Panc1 (cell line): ENCODE measurements at regions not wholly inside any gene's neighbourhood (a gene's known extent, or its start where the extent isn't known, plus 50 kb on each side); places are given as distances from the start of the nearest gene placed in this dataset.

Experiments used
- ATAC-seq: fragments of 200-7000 bp; cut with Tn5 transposase; 2 replicates; pipeline ENCODE4 v1.9.1; 2020; ENCODE audit warnings: mild to moderate bottlenecking, moderate library complexity
- BruUV-seq: library from RNA; stranded (reverse); fragments of 400-500 nt; replicated peaks from 2 replicates; lab custom pipeline; 2021; lab: Mats Ljungman, UMichigan
- CTCF ChIA-PET: fragments of 300-600 bp; sonication (Branson Sonifier 250); formaldehyde crosslinking; loops from one replicate; lab custom pipeline; 2022; ENCODE audit warnings: antibody characterized with exemption; lab: Charles Lee
- POLR2A ChIA-PET: fragments of 300-600 bp; sonication (Branson Sonifier 250); formaldehyde crosslinking; loops from one replicate; lab custom pipeline; 2022; ENCODE audit warnings: antibody characterized with exemption; lab: Charles Lee
- DNase-seq: peaks from one replicate; pipeline ENCODE4 v3.0.0-alpha.2; 2010; ENCODE audit warnings: low read depth, low spot score
- H3K27ac ChIP-seq: 2 replicates; pipeline ENCODE4 v1.5.1; 2011; ENCODE audit warnings: mild to moderate bottlenecking, low read length, inconsistent platforms
- H3K27me3 ChIP-seq: fragments of 200-500 bp; sonication (Bioruptor generic); 2 replicates; pipeline ENCODE4 v1.6.0; 2014; ENCODE audit warnings: low read length, inconsistent platforms; ENCODE audit not compliant: control insufficient read depth, insufficient read depth
- H3K36me3 ChIP-seq: fragments of 200-500 bp; sonication (Bioruptor generic); 2 replicates; pipeline ENCODE4 v1.5.1; 2014; ENCODE audit warnings: inconsistent platforms, mild to moderate bottlenecking, low read length, moderate library complexity; ENCODE audit not compliant: control insufficient read depth, insufficient read depth
- H3K4me1 ChIP-seq: 2 replicates; pipeline ENCODE4 v1.5.1; 2011; ENCODE audit warnings: inconsistent platforms, mild to moderate bottlenecking, low read length, moderate library complexity; ENCODE audit not compliant: control insufficient read depth, insufficient read depth
- H3K4me3 ChIP-seq, 2 experiments: 2 replicates each; pipeline ENCODE4 v1.5.1; 2011 to 2012; ENCODE audit warnings: low read depth in 2 of 2, low read length in 2 of 2, mild to moderate bottlenecking in 2 of 2, inconsistent platforms in 1 of 2, moderate library complexity in 1 of 2
- H3K9me3 ChIP-seq: fragments of 200-500 bp; sonication (Bioruptor generic); 2 replicates; pipeline ENCODE4 v1.5.1; 2014; ENCODE audit warnings: low read depth, mild to moderate bottlenecking, inconsistent platforms, low read length, moderate library complexity; ENCODE audit not compliant: control insufficient read depth, insufficient read depth
- POLR2AphosphoS5 ChIP-seq: IDR thresholded peaks from 2 replicates; pipeline ENCODE4 v1.6.1; 2012; ENCODE audit warnings: mild to moderate bottlenecking, low read depth, low read length, moderate library complexity
- REST ChIP-seq, 2 experiments: IDR thresholded peaks; 2 replicates each; pipeline ENCODE4 v1.6.1; 2011 to 2012; ENCODE audit warnings: low read depth in 2 of 2, control low read depth in 1 of 2, low read length in 1 of 2, mild to moderate bottlenecking in 1 of 2, moderate library complexity in 1 of 2; ENCODE audit not compliant: insufficient read depth in 1 of 2
- SIN3A ChIP-seq: IDR thresholded peaks from 2 replicates; pipeline ENCODE4 v1.6.1; 2012; ENCODE audit warnings: low read depth, mild to moderate bottlenecking, low read length, moderate library complexity, borderline replicate concordance; ENCODE audit not compliant: insufficient read depth
- TCF7L2 ChIP-seq: IDR thresholded peaks from 2 replicates; pipeline ENCODE4 v1.6.1; 2011; ENCODE audit warnings: mild to moderate bottlenecking, low read depth, low read length, inconsistent platforms
- in situ Hi-C: cut with HindIII; loops from 2 replicates; pipeline ENCODE4 v1.10.0; 2016; ENCODE audit warnings: low sequenced_read_pairs, low pct_unique_long_range_greater_than_20kb
- intact Hi-C: fragments of 100-400 bp; cut with micrococcal nuclease; formaldehyde crosslinking; loops from one replicate; pipeline ENCODE4 v1.10.0; 2022; ENCODE audit not compliant: unreplicated experiment
- TF ChIP-seq, protein P1 (sequence below): fragments of 450-650 bp; IDR thresholded peaks from 2 replicates; pipeline ENCODE4 v1.5.1; 2017; ENCODE audit warnings: mild to moderate bottlenecking

DNA sequence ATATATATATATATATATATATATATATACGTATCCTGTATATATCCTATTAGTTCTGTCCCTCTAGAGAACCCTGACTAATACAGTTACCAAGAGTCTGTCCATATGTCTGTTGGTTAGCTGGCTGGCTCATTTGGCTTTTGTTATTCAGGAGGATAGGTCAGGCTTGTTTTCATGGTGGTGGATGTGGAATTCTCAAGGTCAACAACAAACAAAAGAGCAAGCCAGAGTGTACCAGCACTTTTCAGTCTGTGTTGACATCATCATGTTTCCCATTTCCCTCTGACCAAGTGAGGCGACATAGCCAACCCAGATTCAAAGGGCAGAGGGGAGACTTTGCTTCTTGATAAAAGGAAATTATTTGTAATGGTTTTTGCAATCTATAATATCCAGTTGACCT lies 88.5 kb upstream of the PTCHD4 start:
- ATAC-seq, result no peak
- in situ Hi-C loops, result no loop called here

DNA sequence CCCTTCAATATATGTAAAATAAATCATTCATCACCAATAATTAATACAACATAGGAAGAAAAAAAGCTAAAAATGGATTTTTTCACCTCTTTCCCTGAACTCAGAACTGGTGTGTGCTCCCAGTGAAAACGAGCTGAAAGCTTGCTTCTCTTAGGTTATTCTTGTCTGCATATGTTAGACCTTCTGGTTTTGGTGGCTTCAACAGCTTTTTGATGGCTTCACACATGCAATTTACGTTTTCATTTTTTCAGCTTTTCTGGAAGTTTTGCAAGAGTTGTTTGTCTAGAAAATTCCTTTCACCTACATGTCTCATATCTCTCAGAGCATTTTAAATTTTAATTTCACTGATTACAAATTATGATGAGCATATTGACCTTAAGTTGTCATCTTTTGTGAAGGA lies 86.9 kb upstream of the PTCHD4 start:
- Histone ChIP-seq H3K27me3 (no peaks in the 10 kb centered on the region), H3K27ac (no peak overlapping the region), H3K4me1 (no peaks in the 10 kb centered on the region), H3K9me3 (no peaks in the 10 kb centered on the region), H3K4me3 (no peak overlapping the region), H3K36me3 (no peaks in the 10 kb centered on the region)
- CTCF ChIA-PET, result no interaction called here
- in situ Hi-C loops, result no loop called here
- intact Hi-C loops, result no loop called here
- POLR2A ChIA-PET, result no interaction called here
- DNase-seq (no peak), ATAC-seq (no peak)
- TF ChIP-seq TCF7L2 (no peak), REST (IDR thresholded peaks at IDR 0.05; ENCODE audit: insufficient read depth in 1 of 2, low read depth in 2 of 2, low read length in 1 of 2) (no peak), POLR2AphosphoS5 (no peak), SIN3A (no peak)
- TF ChIP-seq, protein P1, sequence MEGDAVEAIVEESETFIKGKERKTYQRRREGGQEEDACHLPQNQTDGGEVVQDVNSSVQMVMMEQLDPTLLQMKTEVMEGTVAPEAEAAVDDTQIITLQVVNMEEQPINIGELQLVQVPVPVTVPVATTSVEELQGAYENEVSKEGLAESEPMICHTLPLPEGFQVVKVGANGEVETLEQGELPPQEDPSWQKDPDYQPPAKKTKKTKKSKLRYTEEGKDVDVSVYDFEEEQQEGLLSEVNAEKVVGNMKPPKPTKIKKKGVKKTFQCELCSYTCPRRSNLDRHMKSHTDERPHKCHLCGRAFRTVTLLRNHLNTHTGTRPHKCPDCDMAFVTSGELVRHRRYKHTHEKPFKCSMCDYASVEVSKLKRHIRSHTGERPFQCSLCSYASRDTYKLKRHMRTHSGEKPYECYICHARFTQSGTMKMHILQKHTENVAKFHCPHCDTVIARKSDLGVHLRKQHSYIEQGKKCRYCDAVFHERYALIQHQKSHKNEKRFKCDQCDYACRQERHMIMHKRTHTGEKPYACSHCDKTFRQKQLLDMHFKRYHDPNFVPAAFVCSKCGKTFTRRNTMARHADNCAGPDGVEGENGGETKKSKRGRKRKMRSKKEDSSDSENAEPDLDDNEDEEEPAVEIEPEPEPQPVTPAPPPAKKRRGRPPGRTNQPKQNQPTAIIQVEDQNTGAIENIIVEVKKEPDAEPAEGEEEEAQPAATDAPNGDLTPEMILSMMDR, result no peak
- BruUV-seq, result no TSS peak

More for the DNA sequence above, 88.5 kb upstream of the PTCHD4 start:
- DNase-seq, result no peak
- Histone ChIP-seq H3K4me1 (no peaks in the 10 kb centered on the region), H3K4me3 (no peak overlapping the region), H3K27ac (no peak overlapping the region), H3K36me3 (no peaks in the 10 kb centered on the region), H3K9me3 (no peaks in the 10 kb centered on the region), H3K27me3 (no peaks in the 10 kb centered on the region)
- BruUV-seq, result no TSS peak
- ChIA-PET CTCF (no interaction called here), POLR2A (no interaction called here)
- TF ChIP-seq SIN3A (no peak), REST (IDR thresholded peaks at IDR 0.05; ENCODE audit: insufficient read depth in 1 of 2, low read depth in 2 of 2, low read length in 1 of 2) (no peak), POLR2AphosphoS5 (no peak)
- TF ChIP-seq, protein P1, result no peak
- intact Hi-C loops, result no loop called here
